GM21423 (cell line): ENCODE measurements at regions not wholly inside any gene's neighbourhood (a gene's known extent, or its start where the extent isn't known, plus 50 kb on each side); places are given as distances from the start of the nearest gene placed in this dataset.

Experiments
- ATAC-seq: cut with Tn5 transposase; IDR thresholded peaks from one replicate; pipeline ENCODE4 v1.9.1; 2021; ENCODE audit warnings: mild to moderate bottlenecking, moderate library complexity; ENCODE audit not compliant: unreplicated experiment

GRCh38 chr14:34350903-34351302 is 111.1 kb downstream of the SPTSSA start:
- ATAC-seq: no peak

- no peak for ATAC-seq
Observed at GRCh38 chr14:34348592-34348991, 113.4 kb downstream of the SPTSSA start.

GRCh38 chr14:34347683-34348082 is 114.4 kb downstream of the SPTSSA start:
- ATAC-seq: peak; percentile 82

- ATAC-seq: no peak
Observed at GRCh38 chr14:34345718-34346465, 116.1 kb downstream of the SPTSSA start.

GRCh38 chr14:34344318-34344717 is 117.7 kb downstream of the SPTSSA start:
- no peak for ATAC-seq

- no peak for ATAC-seq
Observed at GRCh38 chr14:34340025-34340625, 121.9 kb downstream of the SPTSSA start.

- ATAC-seq: no peak
Observed at GRCh38 chr14:34338056-34338455, 124.0 kb downstream of the SPTSSA start.

- no peak for ATAC-seq
Observed at GRCh38 chr14:34336501-34336900, 125.5 kb downstream of the SPTSSA start.

GRCh38 chr14:34335968-34336367 is 126.1 kb downstream of the SPTSSA start:
- ATAC-seq: no peak

- no peak for ATAC-seq
Observed at GRCh38 chr14:34334329-34334728, 127.7 kb downstream of the SPTSSA start.

- ATAC-seq: peak; percentile 82
Observed at GRCh38 chr14:34331728-34332623, 130.1 kb downstream of the SPTSSA start.

- ATAC-seq: no peak
Observed at GRCh38 chr14:34330846-34331245, 131.2 kb downstream of the SPTSSA start.

GRCh38 chr14:34329301-34329700 is 132.7 kb downstream of the SPTSSA start:
- ATAC-seq: no peak

GRCh38 chr14:34328178-34328577 is 133.9 kb downstream of the SPTSSA start:
- ATAC-seq: no peak

- ATAC-seq: no peak
Observed at GRCh38 chr14:34325493-34325892, 136.5 kb downstream of the SPTSSA start.

- ATAC-seq: no peak
Observed at GRCh38 chr14:34324363-34324795, 137.7 kb downstream of the SPTSSA start.

- ATAC-seq: peak; percentile 69
Observed at GRCh38 chr14:34322940-34323418, 139.1 kb downstream of the SPTSSA start.

- no peak for ATAC-seq
Observed at GRCh38 chr14:34319140-34319539, 142.9 kb downstream of the SPTSSA start.

GRCh38 chr14:34318014-34318413 is 144.0 kb downstream of the SPTSSA start:
- no peak for ATAC-seq

- ATAC-seq: no peak
Observed at GRCh38 chr14:34310724-34311123, 151.3 kb downstream of the SPTSSA start.

- no peak for ATAC-seq
Observed at GRCh38 chr14:34303811-34304210, 158.2 kb downstream of the SPTSSA start.
